Osteocyte (in vitro differentiated cells): ENCODE measurements at regions not wholly inside any gene's neighbourhood (a gene's known extent, or its start where the extent isn't known, plus 50 kb on each side); places are given as distances from the start of the nearest gene placed in this dataset.
A peak's percentile ranks its signal among the peaks of the same experiment; 100 is the strongest.

Experiments
- DNase-seq: peaks from one replicate; pipeline ENCODE4 v3.0.0; 2021; ENCODE audit warnings: mixed read lengths; ENCODE audit not compliant: unreplicated experiment; ENCODE audit errors: extremely low spot score
- H3K27ac Mint-ChIP-seq: one replicate; pipeline ENCODE4 v1.8.0; 2021; ENCODE audit warnings: mild to moderate bottlenecking, mixed read lengths; ENCODE audit not compliant: unreplicated experiment
- H3K27me3 Mint-ChIP-seq: one replicate; pipeline ENCODE4 v1.8.0; 2021; ENCODE audit warnings: mixed read lengths; ENCODE audit not compliant: unreplicated experiment
- H3K36me3 Mint-ChIP-seq: one replicate; pipeline ENCODE4 v1.8.0; 2021; ENCODE audit warnings: mixed read lengths; ENCODE audit not compliant: unreplicated experiment
- H3K4me1 Mint-ChIP-seq: one replicate; pipeline ENCODE4 v1.8.0; 2021; ENCODE audit warnings: mixed read lengths; ENCODE audit not compliant: unreplicated experiment
- H3K4me3 Mint-ChIP-seq: one replicate; pipeline ENCODE4 v1.8.0; 2021; ENCODE audit warnings: mild to moderate bottlenecking, moderate library complexity, mixed read lengths; ENCODE audit not compliant: unreplicated experiment
- H3K9me3 Mint-ChIP-seq: one replicate; pipeline ENCODE4 v1.8.0; 2021; ENCODE audit warnings: mixed read lengths; ENCODE audit not compliant: unreplicated experiment
- CTCF ChIP-seq: fragments of 200-600 bp; sonication (generic); IDR thresholded peaks from 2 replicates; pipeline ENCODE4 v1.5.0; 2021; ENCODE audit warnings: antibody characterized with exemption, mild to moderate bottlenecking, moderate library complexity

GRCh38 chr7:142556740-142557139 lies 192.5 kb upstream of the PRSS1 start:
- H3K36me3 Mint-ChIP-seq, result no peaks in the 10 kb centered on the region
- no peak for DNase-seq
- no peaks in the 10 kb centered on the region for H3K27me3 Mint-ChIP-seq
- peak; percentile 28 for TF ChIP-seq CTCF
- H3K4me3 Mint-ChIP-seq, result no peak overlapping the region
- peak overlapping the region; percentile 81 for H3K27ac Mint-ChIP-seq
- peaks cover 3% of the 10 kb centered on the region for H3K9me3 Mint-ChIP-seq
- H3K4me1 Mint-ChIP-seq, result peaks cover 84% of the 10 kb centered on the region

- DNase-seq, result no peak
- Mint-ChIP-seq H3K9me3 (peaks cover 3% of the 10 kb centered on the region), H3K36me3 (no peaks in the 10 kb centered on the region), H3K4me1 (peaks cover 67% of the 10 kb centered on the region), H3K27me3 (no peaks in the 10 kb centered on the region), H3K27ac (peak overlapping the region; percentile 81), H3K4me3 (no peak overlapping the region)
- TF ChIP-seq CTCF, result no peak
These were observed 194.4 kb upstream of the PRSS1 start for GRCh38 chr7:142554560-142555532.

- peak overlapping the region; percentile 16 for H3K27ac Mint-ChIP-seq
- no peaks in the 10 kb centered on the region for H3K36me3 Mint-ChIP-seq
- no peak overlapping the region for H3K4me3 Mint-ChIP-seq
- no peaks in the 10 kb centered on the region for H3K27me3 Mint-ChIP-seq
- DNase-seq, result no peak
- no peak for TF ChIP-seq CTCF
- H3K4me1 Mint-ChIP-seq, result peaks cover 58% of the 10 kb centered on the region
- no peaks in the 10 kb centered on the region for H3K9me3 Mint-ChIP-seq
These were observed 196.1 kb upstream of the PRSS1 start for GRCh38 chr7:142553216-142553615.

GRCh38 chr7:142548978-142549377 lies 200.3 kb upstream of the PRSS1 start:
- H3K4me1 Mint-ChIP-seq, result peaks cover 15% of the 10 kb centered on the region
- peaks cover 4% of the 10 kb centered on the region for H3K9me3 Mint-ChIP-seq
- H3K27ac Mint-ChIP-seq, result peak overlapping the region; percentile 23
- no peak overlapping the region for H3K4me3 Mint-ChIP-seq
- DNase-seq, result no peak
- H3K36me3 Mint-ChIP-seq, result no peaks in the 10 kb centered on the region
- H3K27me3 Mint-ChIP-seq, result no peaks in the 10 kb centered on the region
- no peak for TF ChIP-seq CTCF

GRCh38 chr7:142546452-142546851 lies 202.8 kb upstream of the PRSS1 start:
- no peak for DNase-seq
- no peaks in the 10 kb centered on the region for H3K27me3 Mint-ChIP-seq
- no peak overlapping the region for H3K4me3 Mint-ChIP-seq
- TF ChIP-seq CTCF, result no peak
- no peak overlapping the region for H3K27ac Mint-ChIP-seq
- peaks cover 7% of the 10 kb centered on the region for H3K4me1 Mint-ChIP-seq
- H3K36me3 Mint-ChIP-seq, result no peaks in the 10 kb centered on the region
- H3K9me3 Mint-ChIP-seq, result peaks cover 4% of the 10 kb centered on the region
